ENCODE measurements at regions not wholly inside any gene's neighbourhood (a gene's known extent, or its start where the extent isn't known, plus 50 kb on each side); places are given as distances from the start of the nearest gene placed in this dataset.

DNA sequence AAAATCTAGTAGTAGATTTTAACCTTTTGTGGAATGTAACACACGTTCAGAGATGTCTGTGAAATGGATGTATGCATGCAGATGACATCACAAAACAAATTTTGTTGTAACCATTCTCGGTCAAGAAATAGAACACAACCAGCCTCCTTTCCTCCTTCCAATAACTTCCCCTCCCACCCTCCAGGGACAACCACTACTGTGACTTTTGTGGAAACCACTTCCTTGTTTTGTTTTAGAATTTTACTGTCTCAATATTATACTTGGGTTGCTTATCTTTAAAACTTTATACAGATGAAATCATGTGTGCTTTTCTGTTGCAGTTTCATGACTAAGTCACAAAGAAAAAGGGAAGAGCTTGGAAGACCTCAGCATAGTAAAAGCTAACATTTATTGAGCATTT is 189.4 kb upstream of the NCAM1 start:
- TF ChIP-seq, protein P1, sequence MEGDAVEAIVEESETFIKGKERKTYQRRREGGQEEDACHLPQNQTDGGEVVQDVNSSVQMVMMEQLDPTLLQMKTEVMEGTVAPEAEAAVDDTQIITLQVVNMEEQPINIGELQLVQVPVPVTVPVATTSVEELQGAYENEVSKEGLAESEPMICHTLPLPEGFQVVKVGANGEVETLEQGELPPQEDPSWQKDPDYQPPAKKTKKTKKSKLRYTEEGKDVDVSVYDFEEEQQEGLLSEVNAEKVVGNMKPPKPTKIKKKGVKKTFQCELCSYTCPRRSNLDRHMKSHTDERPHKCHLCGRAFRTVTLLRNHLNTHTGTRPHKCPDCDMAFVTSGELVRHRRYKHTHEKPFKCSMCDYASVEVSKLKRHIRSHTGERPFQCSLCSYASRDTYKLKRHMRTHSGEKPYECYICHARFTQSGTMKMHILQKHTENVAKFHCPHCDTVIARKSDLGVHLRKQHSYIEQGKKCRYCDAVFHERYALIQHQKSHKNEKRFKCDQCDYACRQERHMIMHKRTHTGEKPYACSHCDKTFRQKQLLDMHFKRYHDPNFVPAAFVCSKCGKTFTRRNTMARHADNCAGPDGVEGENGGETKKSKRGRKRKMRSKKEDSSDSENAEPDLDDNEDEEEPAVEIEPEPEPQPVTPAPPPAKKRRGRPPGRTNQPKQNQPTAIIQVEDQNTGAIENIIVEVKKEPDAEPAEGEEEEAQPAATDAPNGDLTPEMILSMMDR (IDR thresholded peaks at IDR 0.05): no peak
- no peak for TF ChIP-seq ZFX (IDR thresholded peaks at IDR 0.05; ENCODE audit: borderline replicate concordance)
